CD4-positive, alpha-beta T cell treated with Interleukin-12 subunit alpha and Interleukin-12 subunit beta, for 1 hour (primary cell): ENCODE measurements at regions not wholly inside any gene's neighbourhood (a gene's known extent, or its start where the extent isn't known, plus 50 kb on each side); places are given as distances from the start of the nearest gene placed in this dataset.

Experiments
- DNase-seq: peaks from one replicate; pipeline ENCODE4 v3.0.0-alpha.2; 2020

DNA sequence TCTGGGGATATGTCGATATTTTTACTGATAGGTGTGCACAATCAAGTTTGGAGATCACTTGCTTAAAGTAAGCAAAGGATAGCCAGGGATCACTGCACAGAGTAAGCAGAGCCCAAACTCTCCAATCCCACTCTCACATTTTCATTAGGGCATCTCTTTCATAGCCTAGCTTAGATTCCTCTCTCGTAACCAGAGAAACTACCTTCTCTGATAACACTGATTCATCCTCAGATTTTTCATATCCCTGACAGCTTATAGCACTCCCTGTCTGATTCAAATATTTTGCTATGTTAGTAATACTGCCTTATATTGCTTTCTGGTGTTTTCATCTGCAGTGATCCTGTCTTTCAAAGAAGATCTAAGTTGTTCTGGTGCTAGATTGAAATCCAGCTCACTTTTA, 123.7 kb downstream of the CBLL2 start:
- DNase-seq, result no peak

- DNase-seq, result no peak
Measured at GRCh38 chrX:22397566-22397965, 124.9 kb downstream of the CBLL2 start.

DNA sequence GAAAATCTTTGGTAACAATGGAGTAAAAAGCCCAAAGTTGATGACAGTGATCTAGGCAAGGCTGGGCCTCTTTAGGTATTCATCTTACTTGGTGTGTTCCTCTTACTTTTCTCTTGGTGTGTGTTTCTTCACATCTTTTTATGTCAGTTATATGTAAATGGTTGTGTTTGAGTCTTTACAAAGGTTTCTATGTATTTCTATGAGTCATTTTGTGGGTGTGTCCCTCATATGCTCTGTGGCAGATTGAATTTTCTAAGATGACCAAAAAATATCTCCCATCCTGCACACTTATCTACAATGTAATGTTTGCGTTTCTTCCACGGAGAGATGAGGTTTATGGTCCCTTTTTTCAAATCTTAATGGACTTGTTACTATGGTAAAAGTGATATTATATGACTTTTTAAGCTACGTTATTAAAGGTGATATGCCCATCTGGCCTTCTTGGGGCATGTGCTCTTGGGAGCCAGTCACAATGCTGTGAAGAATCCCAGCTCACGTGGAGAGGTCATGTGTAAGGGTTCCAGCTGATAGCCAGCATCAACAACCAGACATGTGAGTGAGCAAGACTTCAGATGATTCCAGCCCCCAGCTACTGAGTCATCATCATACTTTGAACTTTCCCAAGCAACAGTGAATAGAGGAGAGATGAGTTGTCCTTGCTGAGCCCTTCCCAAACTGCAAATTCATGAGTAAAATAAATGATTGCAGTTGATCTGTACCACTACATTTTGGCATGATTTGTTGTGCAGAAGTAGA, 126.9 kb downstream of the CBLL2 start:
- DNase-seq, result no peak

- no peak for DNase-seq
Measured at GRCh38 chrX:22404297-22404696, 131.6 kb downstream of the CBLL2 start.

- DNase-seq, result no peak
Measured at GRCh38 chrX:22406201-22406737, 133.6 kb downstream of the CBLL2 start.

DNA sequence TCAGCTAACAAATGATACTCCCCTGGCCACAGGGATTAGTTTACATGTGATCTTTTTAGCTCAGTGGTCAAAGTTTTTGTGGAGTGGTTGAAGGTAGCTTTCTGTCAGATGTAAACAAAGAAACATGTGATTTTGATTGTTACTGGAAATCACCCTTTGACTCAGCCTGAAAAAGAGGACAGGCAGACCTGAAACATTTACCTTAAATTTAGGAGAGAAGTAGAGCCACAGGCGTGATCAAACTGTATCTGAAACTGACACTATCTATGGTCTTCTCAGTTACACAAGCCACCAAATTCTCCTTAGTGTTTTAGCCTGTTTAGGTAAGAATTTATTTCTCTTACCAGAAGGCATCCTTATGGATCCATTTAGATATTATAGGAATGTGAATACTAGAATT, 136.7 kb downstream of the CBLL2 start:
- DNase-seq, result no peak

- DNase-seq, result no peak
Measured at GRCh38 chrX:22424122-22424915, 151.6 kb downstream of the CBLL2 start.

- no peak for DNase-seq
Measured at GRCh38 chrX:22424919-22425318, 152.2 kb downstream of the CBLL2 start.

DNA sequence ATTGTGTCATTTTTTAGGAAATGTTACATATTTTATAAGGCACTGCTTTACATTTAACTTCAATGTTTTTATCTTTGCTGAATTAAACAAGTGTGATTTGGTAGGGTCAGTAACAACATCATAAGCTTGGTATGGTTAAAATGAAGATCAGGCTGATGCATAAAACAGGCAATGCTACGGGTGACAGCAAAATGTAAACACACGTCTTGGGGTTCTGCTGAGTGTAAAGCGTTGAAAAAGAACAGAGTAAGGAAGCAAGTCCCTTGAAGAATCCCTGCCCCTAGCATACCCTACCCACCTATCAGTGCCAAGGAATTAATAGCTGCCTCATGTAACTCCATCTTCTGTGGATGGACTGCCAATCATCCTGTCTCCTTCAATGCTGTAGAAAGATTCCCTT, 157.0 kb downstream of the CBLL2 start:
- no peak for DNase-seq

DNA sequence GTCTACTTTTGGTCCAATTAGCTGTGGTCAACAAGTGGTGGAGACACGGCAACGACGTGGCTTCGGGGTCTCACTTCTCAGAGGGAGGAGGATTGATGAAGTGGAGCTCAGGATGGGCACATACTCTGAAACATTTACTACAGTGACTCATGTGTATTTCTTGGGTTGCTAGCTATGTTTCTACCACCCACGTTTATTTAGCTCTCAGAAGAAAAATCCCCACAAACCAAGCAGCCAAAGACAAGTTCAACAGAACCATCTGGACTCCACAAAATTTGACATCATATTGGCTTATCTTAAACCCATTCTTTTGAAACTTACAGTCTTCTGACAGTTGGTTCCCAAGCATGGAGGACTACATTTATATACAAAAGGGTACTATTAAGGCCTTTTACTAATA, 158.0 kb downstream of the CBLL2 start:
- DNase-seq, result no peak

DNA sequence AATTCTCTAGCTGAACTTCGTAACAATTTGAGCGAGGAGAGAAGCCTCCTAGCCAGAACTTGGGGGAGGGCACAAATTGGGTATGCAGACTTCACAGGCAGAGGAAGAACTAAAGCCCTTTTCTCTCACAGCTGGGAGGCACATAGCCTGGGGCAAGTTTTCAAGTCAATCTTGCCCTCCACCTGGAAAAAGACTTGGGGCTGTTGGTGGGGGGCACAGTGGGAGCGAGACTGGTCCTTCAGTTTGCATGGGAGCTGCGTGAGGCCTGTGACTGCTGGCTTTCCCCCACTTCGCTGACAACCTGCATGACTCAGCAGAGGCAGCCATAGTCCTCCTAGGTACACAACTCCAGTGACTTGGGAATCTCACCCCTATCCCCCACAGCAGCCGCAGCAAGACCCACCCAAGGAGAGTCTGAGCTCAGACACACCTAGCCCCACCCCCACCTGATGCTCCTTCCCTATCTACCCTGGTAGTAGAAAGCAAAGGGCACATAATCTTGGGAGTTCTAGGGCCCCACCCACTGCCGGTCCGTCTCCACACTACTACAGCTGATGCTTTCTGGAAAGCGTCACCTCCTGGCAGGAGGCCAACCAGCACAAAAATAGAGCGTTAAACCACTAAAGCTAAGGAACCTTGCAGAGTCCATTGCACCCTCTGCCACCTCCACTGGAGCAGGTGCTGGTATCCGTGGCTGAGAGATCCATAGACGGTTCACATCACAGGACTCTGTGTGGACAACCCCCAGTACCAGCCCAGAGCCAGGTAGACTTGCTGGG, 160.8 kb downstream of the CBLL2 start:
- no peak for DNase-seq

DNA sequence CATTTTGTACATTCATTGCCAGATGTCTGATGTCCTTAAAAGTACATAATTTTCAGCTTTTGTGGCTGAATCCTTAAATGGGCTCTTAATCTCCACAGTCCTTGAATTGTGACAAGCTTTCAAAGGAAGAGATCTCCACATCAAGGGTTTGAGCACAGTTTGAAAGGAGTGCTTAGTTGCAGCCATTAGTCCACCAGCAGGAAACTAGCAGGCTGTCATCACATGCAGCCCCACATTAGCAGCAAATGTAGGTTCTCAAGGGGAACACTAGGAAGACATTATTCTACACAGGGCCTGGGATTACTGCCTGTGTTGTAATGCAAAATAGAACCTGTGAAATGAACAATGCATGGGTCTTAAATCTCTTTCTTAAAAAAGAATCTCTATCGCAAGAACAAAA, 173.2 kb downstream of the CBLL2 start:
- DNase-seq, result no peak

DNA sequence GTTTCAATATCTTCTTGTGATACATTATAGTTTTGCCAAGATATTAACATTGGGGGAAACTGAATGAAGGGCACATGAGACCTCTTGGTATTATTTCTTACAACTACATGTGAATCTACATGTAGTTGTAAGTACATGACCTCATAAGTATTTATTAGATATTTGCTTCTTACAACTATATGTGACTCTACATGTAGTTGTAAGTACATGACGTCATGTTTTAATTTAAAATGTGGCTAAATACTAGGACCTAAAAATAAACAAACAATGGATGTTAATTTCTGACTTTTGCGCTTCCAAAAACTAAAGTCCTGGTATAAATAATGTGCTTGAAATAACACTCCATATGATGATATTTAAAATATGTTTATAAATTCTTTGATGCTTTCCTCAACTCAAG, 190.2 kb downstream of the CBLL2 start:
- DNase-seq, result no peak

GRCh38 chrX:22467571-22467970, 194.9 kb downstream of the CBLL2 start:
- no peak for DNase-seq

DNA sequence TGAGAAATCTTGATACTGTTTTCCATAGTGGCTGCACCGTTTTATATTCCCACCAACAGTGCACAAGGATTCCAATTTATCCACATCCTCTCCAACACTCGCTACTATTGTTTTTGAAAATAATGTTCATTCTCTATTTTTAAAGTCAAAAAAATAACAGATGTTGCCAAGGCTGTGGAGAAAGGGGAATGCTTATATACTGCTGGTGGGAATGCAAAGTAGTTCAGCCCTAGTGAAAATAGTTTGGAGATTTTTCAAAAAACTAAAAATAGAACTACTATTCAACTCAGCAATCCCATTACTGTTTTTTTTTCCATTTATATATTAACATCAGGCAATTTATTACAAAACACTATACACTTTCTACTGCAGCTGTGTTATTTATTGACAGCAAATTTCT, 208.7 kb downstream of the CBLL2 start:
- no peak for DNase-seq

GRCh38 chrX:22486296-22486695, 213.6 kb downstream of the CBLL2 start:
- DNase-seq, result no peak

GRCh38 chrX:22516893-22517292, 244.2 kb downstream of the CBLL2 start:
- DNase-seq, result no peak

GRCh38 chrX:22520128-22520828, 247.6 kb downstream of the CBLL2 start:
- no peak for DNase-seq

DNA sequence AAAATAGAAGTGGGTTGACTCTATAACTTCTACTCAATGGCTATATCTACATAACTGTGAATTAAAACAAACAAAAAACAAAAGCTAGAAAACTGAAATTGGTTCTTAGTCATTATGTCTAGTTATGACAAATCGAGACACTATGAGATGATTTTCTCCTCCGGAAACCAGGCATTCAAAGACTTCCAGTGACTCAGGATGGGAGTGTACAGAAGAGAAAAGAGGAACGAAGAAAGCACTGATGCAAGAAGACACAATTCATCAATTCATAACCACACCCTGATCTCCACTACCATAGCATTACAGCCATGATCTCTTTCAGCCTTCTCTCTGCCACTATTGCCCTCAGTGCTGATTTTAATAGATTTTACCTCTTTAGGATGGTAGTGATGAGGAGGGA, 253.6 kb downstream of the CBLL2 start:
- no peak for DNase-seq

GRCh38 chrX:22527302-22527701, 254.6 kb downstream of the CBLL2 start:
- DNase-seq, result no peak

GRCh38 chrX:22533898-22534297, 261.2 kb downstream of the CBLL2 start:
- DNase-seq, result no peak

DNA sequence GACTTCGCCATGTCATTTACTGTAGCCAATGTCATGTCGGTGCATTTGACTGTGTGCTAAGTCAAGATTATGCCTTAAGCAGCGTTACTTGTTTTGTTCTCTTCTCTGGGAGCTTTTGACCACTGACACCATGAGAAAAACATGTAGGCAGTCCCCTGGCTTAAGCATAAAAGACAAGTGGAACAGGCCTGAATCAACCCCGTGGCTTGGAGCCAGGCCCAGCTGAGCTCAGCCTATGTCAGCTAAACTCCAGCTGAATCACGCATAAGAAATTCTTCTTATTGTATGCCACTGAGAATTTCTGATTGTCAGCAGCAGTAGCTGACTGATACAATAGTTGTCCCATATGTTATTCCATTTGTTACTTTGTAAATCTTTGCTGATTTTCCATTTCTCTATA, 261.9 kb downstream of the CBLL2 start:
- DNase-seq, result no peak
